H1 (cell line): ENCODE measurements at regions not wholly inside any gene's neighbourhood (a gene's known extent, or its start where the extent isn't known, plus 50 kb on each side); places are given as distances from the start of the nearest gene placed in this dataset.

Experiments
- CTCF ChIA-PET: fragments of 300-600 bp; sonication (Branson Sonifier 250); formaldehyde crosslinking; loops from one replicate; lab custom pipeline; 2021; ENCODE audit not compliant: partially characterized antibody; lab: Charles Lee
- POLR2A ChIA-PET: fragments of 300-600 bp; sonication (Branson Sonifier 250); formaldehyde crosslinking; loops from one replicate; lab custom pipeline; 2021; ENCODE audit warnings: inconsistent platforms; ENCODE audit not compliant: partially characterized antibody; lab: Charles Lee
- DNase-seq, 2 experiments: peaks; one replicate each; pipeline versions ENCODE4 v3.0.0 to v3.0.0-alpha.2; 2010 to 2022; ENCODE audit warnings: low spot score in 2 of 2, low read depth in 1 of 2, mixed read lengths in 1 of 2
- FAIRE-seq: peaks from 2 replicates; lab custom pipeline; 2011; peaks lifted over from hg19 to GRCh38; lab: Jason Lieb, UNC
- H2AFZ ChIP-seq: 2 replicates; pipeline ENCODE4 v1.8.1; 2012; ENCODE audit warnings: low read length, inconsistent platforms
- H2AK5ac ChIP-seq: 2 replicates; pipeline ENCODE4 v1.6.1; 2013; ENCODE audit warnings: low read depth, low read length
- H2BK120ac ChIP-seq: replicated peaks from 2 replicates; pipeline ENCODE3; 2013; ENCODE audit warnings: low read depth, low read length, inconsistent platforms
- H2BK12ac ChIP-seq: 2 replicates; pipeline ENCODE4 v1.6.1; 2013; ENCODE audit warnings: low read depth, low read length
- H2BK15ac ChIP-seq: 2 replicates; pipeline ENCODE4 v1.6.1; 2013; ENCODE audit warnings: low read length
- H2BK20ac ChIP-seq: 2 replicates; pipeline ENCODE4 v1.6.1; 2013; ENCODE audit warnings: low read length
- H2BK5ac ChIP-seq: 2 replicates; pipeline ENCODE4 v1.6.1; 2013; ENCODE audit warnings: low read depth, low read length
- H3K14ac ChIP-seq: 2 replicates; pipeline ENCODE4 v1.6.1; 2013; ENCODE audit warnings: inconsistent platforms; ENCODE audit not compliant: insufficient read length
- H3K18ac ChIP-seq: 2 replicates; pipeline ENCODE4 v1.6.1; 2013; ENCODE audit warnings: low read length; ENCODE audit errors: extremely low read depth
- H3K23ac ChIP-seq: 2 replicates; pipeline ENCODE4 v1.6.1; 2013; ENCODE audit warnings: inconsistent platforms; ENCODE audit not compliant: insufficient read length
- H3K23me2 ChIP-seq: 2 replicates; pipeline ENCODE4 v1.6.1; 2013; ENCODE audit warnings: low read depth, low read length
- H3K27ac ChIP-seq: 2 replicates; pipeline ENCODE4 v1.6.1; 2011; ENCODE audit warnings: low read depth, low read length, inconsistent platforms
- H3K27me3 ChIP-seq, 4 experiments: replicated peaks in 1 of 4; 1 replicate in 1 of 4; 2 replicates in 3 of 4; pipeline versions ENCODE4 v1.6.1 to v1.8.1; 2011 to 2013; ENCODE audit warnings: low read length in 3 of 4, mild to moderate bottlenecking in 3 of 4, inconsistent platforms in 2 of 4, mixed read lengths in 2 of 4, moderate library complexity in 1 of 4; ENCODE audit not compliant: control insufficient read depth in 3 of 4, insufficient read depth in 3 of 4; ENCODE audit errors: extremely low read depth in 1 of 4
- H3K36me3 ChIP-seq, 4 experiments: 2 replicates each; pipeline versions ENCODE4 v1.6.1 to v1.8.1; 2011 to 2013; ENCODE audit warnings: mild to moderate bottlenecking in 4 of 4, low read length in 3 of 4, moderate library complexity in 2 of 4, control low read depth in 1 of 4, inconsistent platforms in 1 of 4; ENCODE audit not compliant: insufficient read depth in 4 of 4, control insufficient read depth in 2 of 4
- H3K4ac ChIP-seq: replicated peaks from 2 replicates; pipeline ENCODE3; 2013; ENCODE audit warnings: low read length, low read depth, mixed read lengths, inconsistent platforms; ENCODE audit not compliant: insufficient read length
- H3K4me1 ChIP-seq, 4 experiments: replicated peaks in 1 of 4; 1 replicate in 1 of 4; 2 replicates in 3 of 4; pipeline versions ENCODE4 v1.6.1 to v1.8.1; 2011 to 2013; ENCODE audit warnings: low read length in 3 of 4, inconsistent platforms in 2 of 4, mixed read lengths in 1 of 4; ENCODE audit not compliant: insufficient read depth in 4 of 4, control insufficient read depth in 3 of 4
- H3K4me2 ChIP-seq, 2 experiments: 2 replicates each; pipeline versions ENCODE4 v1.6.1 to v1.8.1; 2011 to 2013; ENCODE audit warnings: low read depth in 2 of 2, low read length in 2 of 2, control low read depth in 1 of 2, inconsistent platforms in 1 of 2, mild to moderate bottlenecking in 1 of 2; ENCODE audit not compliant: insufficient read depth in 1 of 2
- H3K4me3 ChIP-seq, 4 experiments: fragments of 200-600, 300-600 bp in 1 of 4; sonication (generic), shearing (Covaris generic), sonication (Bioruptor Twin) in 1 of 4; 2 replicates each; pipeline versions ENCODE4 v1.5.1 to v1.8.1; 2011 to 2016; ENCODE audit warnings: low read length in 4 of 4, low read depth in 3 of 4, control low read depth in 2 of 4, inconsistent platforms in 2 of 4, mild to moderate bottlenecking in 2 of 4, mixed read lengths in 1 of 4, moderate library complexity in 1 of 4; ENCODE audit not compliant: insufficient read depth in 2 of 4; ENCODE audit errors: extremely low read depth in 1 of 4
- H3K56ac ChIP-seq: replicated peaks from 2 replicates; pipeline ENCODE3; 2013; ENCODE audit warnings: low read depth, mild to moderate bottlenecking, mixed read lengths, low read length, inconsistent platforms; ENCODE audit not compliant: insufficient read length
- H3K79me1 ChIP-seq: 2 replicates; pipeline ENCODE4 v1.6.1; 2013; ENCODE audit warnings: low read depth, low read length, control low read depth
- H3K79me2 ChIP-seq, 2 experiments: 2 replicates each; pipeline versions ENCODE4 v1.6.1 to v1.8.1; 2012 to 2013; ENCODE audit warnings: low read length in 2 of 2, mild to moderate bottlenecking in 2 of 2, inconsistent platforms in 1 of 2; ENCODE audit not compliant: insufficient read depth in 2 of 2, control insufficient read depth in 1 of 2
- H3K9ac ChIP-seq, 4 experiments: replicated peaks in 1 of 4; 1 replicate in 1 of 4; 2 replicates in 3 of 4; pipeline versions ENCODE4 v1.6.1 to v1.8.1; 2011 to 2013; ENCODE audit warnings: low read depth in 3 of 4, low read length in 3 of 4, control low read depth in 2 of 4, mild to moderate bottlenecking in 2 of 4, moderate library complexity in 2 of 4, inconsistent platforms in 1 of 4; ENCODE audit errors: extremely low read depth in 1 of 4
- H3K9me3 ChIP-seq, 2 experiments: 2 replicates each; pipeline versions ENCODE4 v1.6.1 to v1.8.1; 2012 to 2013; ENCODE audit warnings: mild to moderate bottlenecking in 2 of 2, moderate library complexity in 2 of 2, control low read depth in 1 of 2, inconsistent platforms in 1 of 2, low read depth in 1 of 2, low read length in 1 of 2, mixed read lengths in 1 of 2; ENCODE audit not compliant: insufficient read depth in 2 of 2
- H4K20me1 ChIP-seq, 2 experiments: replicated peaks in 1 of 2; 2 replicates each; pipeline versions ENCODE3 to v1.8.1; 2011 to 2013; ENCODE audit warnings: inconsistent platforms in 2 of 2, low read length in 2 of 2, mild to moderate bottlenecking in 1 of 2; ENCODE audit not compliant: insufficient read depth in 2 of 2, control insufficient read depth in 1 of 2
- H4K5ac ChIP-seq: 2 replicates; pipeline ENCODE4 v1.6.1; 2013; ENCODE audit warnings: low read length, low read depth, mixed read lengths, inconsistent platforms; ENCODE audit not compliant: insufficient read length
- H4K8ac ChIP-seq: 2 replicates; pipeline ENCODE4 v1.8.0; 2013; ENCODE audit warnings: mild to moderate bottlenecking, moderate library complexity, low read length, inconsistent platforms; ENCODE audit not compliant: insufficient read depth; ENCODE audit errors: extremely low read depth
- H4K91ac ChIP-seq: replicated peaks from 2 replicates; pipeline ENCODE3; 2013; ENCODE audit warnings: low read length, mixed read lengths, inconsistent platforms; ENCODE audit not compliant: insufficient read length
- BRCA1 ChIP-seq: IDR thresholded peaks from 2 replicates; pipeline ENCODE4 v1.6.1; 2012; ENCODE audit warnings: low read depth, low read length, improper control_type of control experiment
- CREB1 ChIP-seq: IDR thresholded peaks from 2 replicates; pipeline ENCODE4 v1.6.1; 2012; ENCODE audit warnings: inconsistent platforms
- CTCF ChIP-seq, 3 experiments: IDR thresholded peaks; 1 replicate in 2 of 3; 2 replicates in 1 of 3; pipeline versions ENCODE4 v1.5.1 to v1.6.1; 2011; ENCODE audit warnings: low read length in 3 of 3, mild to moderate bottlenecking in 3 of 3, inconsistent platforms in 2 of 3, low read depth in 1 of 3, moderate library complexity in 1 of 3; ENCODE audit not compliant: insufficient read depth in 1 of 3; ENCODE audit errors: control extremely low read depth in 1 of 3
- KDM4A ChIP-seq: IDR thresholded peaks from one replicate; pipeline ENCODE4 v1.7.1; 2012; ENCODE audit warnings: low read depth, mild to moderate bottlenecking, moderate library complexity, low read length, inconsistent platforms; ENCODE audit not compliant: severe bottlenecking
- KDM5A ChIP-seq: fragments of 200-600 bp; IDR thresholded peaks from 2 replicates; pipeline ENCODE4 v1.7.1; 2012; ENCODE audit warnings: mild to moderate bottlenecking, low read length, inconsistent platforms, mixed read lengths
- MAFK ChIP-seq: IDR thresholded peaks from 2 replicates; pipeline ENCODE4 v1.6.1; 2012; ENCODE audit warnings: low read depth, mild to moderate bottlenecking, improper control_type of control experiment, low read length
- NANOG ChIP-seq: IDR thresholded peaks from 2 replicates; pipeline ENCODE4 v1.6.1; 2011; ENCODE audit warnings: low read length, low read depth, mild to moderate bottlenecking, inconsistent platforms; ENCODE audit not compliant: insufficient read depth, poor library complexity, severe bottlenecking
- SIN3A ChIP-seq, 2 experiments: IDR thresholded peaks in 1 of 2; conservative IDR thresholded peaks in 1 of 2; 2 replicates each; pipeline ENCODE4 v1.6.1; 2011 to 2012; ENCODE audit warnings: low read length in 2 of 2, improper control_type of control experiment in 1 of 2, low read depth in 1 of 2, mild to moderate bottlenecking in 1 of 2
- SIX5 ChIP-seq: IDR thresholded peaks from 2 replicates; pipeline ENCODE4 v1.6.1; 2011; ENCODE audit warnings: mild to moderate bottlenecking, low read depth, low read length
- SP1 ChIP-seq: IDR thresholded peaks from 2 replicates; pipeline ENCODE4 v1.6.1; 2011; ENCODE audit warnings: low read depth, low read length
- SP4 ChIP-seq: IDR thresholded peaks from 2 replicates; pipeline ENCODE4 v1.6.1; 2012; ENCODE audit warnings: low read length, inconsistent platforms
- SUZ12 ChIP-seq: fragments of 200-600 bp; sonication (generic); IDR thresholded peaks from 2 replicates; pipeline ENCODE4 v1.6.1; 2012; ENCODE audit warnings: mild to moderate bottlenecking, inconsistent platforms, low read length, moderate library complexity, mixed read lengths
- YY1 ChIP-seq: IDR thresholded peaks from 2 replicates; pipeline ENCODE4 v1.6.1; 2011; ENCODE audit warnings: low read depth, mild to moderate bottlenecking, low read length
- WGBS, 2 experiments: shearing (Covaris generic) in 1 of 2; methylation state at CpG; one replicate each; pipeline versions ENCODE4 v1.1.6 to v1.1.7; 2013 to 2015; ENCODE audit warnings: low lambda C conversion rate in 2 of 2, mixed read lengths in 2 of 2, inconsistent platforms in 1 of 2, low coverage in 1 of 2, missing lambda C conversion rate in 1 of 2; ENCODE audit not compliant: insufficient replicate concordance in 2 of 2, insufficient coverage in 1 of 2, insufficient read length in 1 of 2; ENCODE audit errors: extremely low coverage in 1 of 2, missing lambda C conversion rate in 1 of 2; 5-methylcytosine and 5-hydroxymethylcytosine counted together

DNA sequence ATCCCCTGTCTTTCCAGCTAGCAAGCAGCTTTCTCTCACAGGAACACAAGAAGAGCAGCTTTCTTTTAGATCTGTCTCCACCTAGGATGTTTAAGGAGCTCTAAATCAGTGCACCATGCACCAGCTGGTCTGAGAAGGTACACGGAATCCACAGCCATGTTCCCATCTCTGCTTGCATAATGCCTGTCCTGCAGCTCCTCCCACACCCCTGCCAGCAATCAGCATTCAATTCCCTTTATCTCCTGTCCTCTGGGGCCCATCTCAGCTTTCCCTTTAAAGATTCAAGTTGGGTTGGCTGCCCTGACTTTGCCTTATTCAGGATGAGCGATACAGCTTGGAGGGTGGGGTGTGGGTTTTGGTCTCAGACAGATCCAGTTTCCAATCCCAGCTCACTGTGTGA is 826.3 kb downstream of the BCL11B start:
- no peak for FAIRE-seq
- Histone ChIP-seq H2BK15ac (no peak overlapping the region), H3K27me3 (no peaks in the 10 kb centered on the region; a peak in 1 of 7 replicates), H2AFZ (peak overlapping the region; percentile 68; the same call in 1 of the 2 replicates), H4K5ac (no peak overlapping the region), H3K79me2 (no peaks in the 10 kb centered on the region), H3K18ac (no peak overlapping the region), H3K14ac (no peak overlapping the region), H3K36me3 (no peaks in the 10 kb centered on the region), H2BK5ac (0 out of 2 replicates have a peak overlapping the region, but pooled peaks have one; percentile 7), H4K8ac (no peak overlapping the region), H3K4me1 (peaks cover 0 to 4% (median 0%) of the 10 kb centered on the region in 4 experiments; a peak in 1 of 7 replicates), H2BK20ac (no peak overlapping the region; the same call in 1 of the 2 replicates), H4K20me1 (no peaks in the 10 kb centered on the region), H3K27ac (no peak overlapping the region), H3K4me2 (no peak overlapping the region), H3K9ac (no peak overlapping the region), H3K23me2 (no peaks in the 10 kb centered on the region), H2BK12ac (0 out of 2 replicates have a peak overlapping the region, but pooled peaks have one; percentile 1), H3K56ac (no peak overlapping the region), H4K91ac (no peak overlapping the region), H3K23ac (no peak overlapping the region), H3K4me3 (no peak overlapping the region), H3K9me3 (no peaks in the 10 kb centered on the region), H2BK120ac (no peak overlapping the region), H3K4ac (no peak overlapping the region), H2AK5ac (no peak overlapping the region), H3K79me1 (no peaks in the 10 kb centered on the region; the same call in 1 of the 2 replicates)
- 78% methylated on average over 2 of the region's 2 CpGs; no CpG with 5 or more reads in 1 of the 2 experiments for WGBS, 2 experiments
- CTCF ChIA-PET: no interaction called here
- POLR2A ChIA-PET: no interaction called here
- DNase-seq: no peak
- TF ChIP-seq SIX5 (no peak), KDM4A (no peak), CTCF (IDR thresholded peaks at IDR 0.05; ENCODE audit: control extremely low read depth in 1 of 3, insufficient read depth in 1 of 3, low read depth in 1 of 3, low read length in 3 of 3) (no peak), NANOG (no peak), SIN3A (conservative IDR thresholded peaks at IDR 0.05 in 1 of 2, IDR thresholded peaks at IDR 0.05 in 1 of 2; ENCODE audit: low read depth in 1 of 2, low read length in 2 of 2) (no peak), KDM5A (no peak), YY1 (no peak), SUZ12 (no peak), CREB1 (no peak), MAFK (no peak), SP1 (no peak), BRCA1 (no peak), SP4 (no peak)
